GM12878 (cell line): ENCODE measurements at regions not wholly inside any gene's neighbourhood (a gene's known extent, or its start where the extent isn't known, plus 50 kb on each side); places are given as distances from the start of the nearest gene placed in this dataset.

Source experiments
- ATAC-seq: fragments of 200-7000 bp; cut with Tn5 transposase; 3 replicates; pipeline ENCODE4 v1.9.1; 2020; ENCODE audit warnings: mild to moderate bottlenecking, moderate library complexity
- BruUV-seq: library from RNA; stranded (reverse); fragments of 400-500 nt; replicated peaks from 2 replicates; lab custom pipeline; 2021; lab: Mats Ljungman, UMichigan
- CTCF ChIA-PET: fragments of 300-600 bp; sonication (Branson Sonifier 250); formaldehyde crosslinking; extraction: SDS; loops from one replicate; lab custom pipeline; 2021; ENCODE audit warnings: inconsistent platforms; lab: Yijun Ruan, JAX
- POLR2A ChIA-PET: fragments of 350-600 bp; formaldehyde crosslinking; extraction: SDS; loops from one replicate; lab custom pipeline; 2021; ENCODE audit warnings: inconsistent platforms; lab: Charles Lee
- RAD21 ChIA-PET: fragments of 300-600 bp; sonication (Branson Sonifier 250); formaldehyde crosslinking; loops from one replicate; lab custom pipeline; 2023; ENCODE audit warnings: antibody characterized with exemption; ENCODE audit not compliant: unreplicated experiment; lab: Charles Lee
- SMC1A ChIA-PET: fragments of 300-600 bp; sonication (Branson Sonifier 250); formaldehyde crosslinking; loops from one replicate; lab custom pipeline; 2023; ENCODE audit not compliant: unreplicated experiment, uncharacterized antibody; lab: Charles Lee
- DNase-seq: peaks from one replicate; pipeline ENCODE4 v3.0.0-alpha.2; 2011; ENCODE audit warnings: low read depth, low spot score
- FAIRE-seq: peaks from 3 replicates; lab custom pipeline; 2011; peaks lifted over from hg19 to GRCh38; lab: Jason Lieb, UNC
- H2AFZ ChIP-seq: 2 replicates; pipeline ENCODE4 v1.6.0; 2011; ENCODE audit warnings: low read depth, low read length, control low read depth; ENCODE audit not compliant: control insufficient read depth
- H3K27ac ChIP-seq: 2 replicates; pipeline ENCODE4 v1.5.1; 2011; ENCODE audit warnings: control low read depth; ENCODE audit not compliant: control insufficient read depth, insufficient read depth
- H3K27me3 ChIP-seq, 2 experiments: replicated peaks in 1 of 2; 2 replicates each; pipeline versions ENCODE4 v1.6.0 to v1.6.1; 2011; ENCODE audit warnings: low read length in 1 of 2; ENCODE audit not compliant: control insufficient read depth in 2 of 2, insufficient read depth in 2 of 2
- H3K36me3 ChIP-seq, 2 experiments: 2 replicates each; pipeline ENCODE4 v1.5.1; 2011; ENCODE audit warnings: low read length in 1 of 2; ENCODE audit not compliant: control insufficient read depth in 2 of 2, insufficient read depth in 2 of 2
- H3K4me1 ChIP-seq: 2 replicates; pipeline ENCODE4 v1.6.1; 2011; ENCODE audit warnings: mild to moderate bottlenecking, low read length, moderate library complexity, mixed read lengths; ENCODE audit not compliant: control insufficient read depth, insufficient read depth
- H3K4me2 ChIP-seq: 2 replicates; pipeline ENCODE4 v1.6.0; 2011; ENCODE audit warnings: control low read depth; ENCODE audit not compliant: control insufficient read depth, insufficient read depth
- H3K4me3 ChIP-seq: fragments of 200-600 bp; sonication (generic); 2 replicates; pipeline ENCODE4 v1.5.1; 2016
- H3K79me2 ChIP-seq: 2 replicates; pipeline ENCODE4 v1.6.0; 2011; ENCODE audit warnings: low read length; ENCODE audit not compliant: control insufficient read depth, insufficient read depth
- H3K9ac ChIP-seq: 2 replicates; pipeline ENCODE4 v1.8.0; 2011; ENCODE audit warnings: low read length, control low read depth, mixed read lengths; ENCODE audit not compliant: control insufficient read depth, insufficient read depth
- H3K9me3 ChIP-seq: replicated peaks from 3 replicates; pipeline ENCODE4 v1.5.1; 2011; ENCODE audit warnings: mild to moderate bottlenecking, low read length; ENCODE audit not compliant: control insufficient read depth, insufficient read depth
- H4K20me1 ChIP-seq: 2 replicates; pipeline ENCODE4 v1.6.0; 2011; ENCODE audit not compliant: control insufficient read depth, insufficient read depth
- CBX5 ChIP-seq: sonication (generic); IDR thresholded peaks from 2 replicates; pipeline ENCODE4 v1.6.1; 2016; ENCODE audit warnings: low read depth, moderate library complexity, mild to moderate bottlenecking, inconsistent platforms
- CHD4 ChIP-seq: fragments of 200-600 bp; sonication (generic); IDR thresholded peaks from 2 replicates; pipeline ENCODE4 v1.6.1; 2016; ENCODE audit warnings: mild to moderate bottlenecking
- CUX1 ChIP-seq: IDR thresholded peaks from 2 replicates; pipeline ENCODE4 v1.6.1; 2012; ENCODE audit warnings: improper control_type of control experiment, low read depth, low read length; ENCODE audit not compliant: insufficient replicate concordance
- EED ChIP-seq: sonication (generic); IDR thresholded peaks from 2 replicates; pipeline ENCODE4 v1.6.1; 2016; ENCODE audit warnings: antibody characterized with exemption, low read depth
- ESRRA ChIP-seq: IDR thresholded peaks from 2 replicates; pipeline ENCODE4 v1.6.1; 2012; ENCODE audit warnings: mild to moderate bottlenecking, low read length, improper control_type of control experiment
- GABPA ChIP-seq: IDR thresholded peaks from 2 replicates; pipeline ENCODE4 v1.6.1; 2014; ENCODE audit warnings: antibody characterized with exemption, low read depth, mild to moderate bottlenecking, inconsistent platforms
- HDAC2 ChIP-seq: fragments of 200-600 bp; sonication (generic); IDR thresholded peaks from 2 replicates; pipeline ENCODE4 v1.6.1; 2017
- MTA2 ChIP-seq: fragments of 450-650 bp; IDR thresholded peaks from 2 replicates; pipeline ENCODE4 v1.6.1; 2016; ENCODE audit warnings: low read depth, mild to moderate bottlenecking, moderate library complexity
- RAD51 ChIP-seq: fragments of 450-650 bp; IDR thresholded peaks from 2 replicates; pipeline ENCODE4 v1.6.1; 2016; ENCODE audit warnings: moderate library complexity, mild to moderate bottlenecking, inconsistent platforms
- STAT1 ChIP-seq: fragments of 450-650 bp; conservative IDR thresholded peaks from 2 replicates; pipeline ENCODE4 v1.6.1; 2014; ENCODE audit warnings: antibody characterized with exemption, mild to moderate bottlenecking
- STAT3 ChIP-seq: IDR thresholded peaks from 2 replicates; pipeline ENCODE4 v1.6.1; 2011; ENCODE audit warnings: low read depth, low read length, improper control_type of control experiment
- WRNIP1 ChIP-seq: IDR thresholded peaks from 2 replicates; pipeline ENCODE4 v1.6.1; 2011; ENCODE audit warnings: low read depth, low read length, improper control_type of control experiment, borderline replicate concordance
- WGBS: methylation state at CpG from one replicate; pipeline ENCODE4 v1.1.6; 2016; ENCODE audit warnings: low lambda C conversion rate; ENCODE audit not compliant: insufficient replicate concordance, insufficient coverage; ENCODE audit errors: missing lambda C conversion rate; 5-methylcytosine and 5-hydroxymethylcytosine counted together
- in situ Hi-C: fragments of 300-500 bp; cut with MboI; formaldehyde crosslinking; loops from 9 replicates; pipeline ENCODE4 v1.14.3; 2018; ENCODE audit warnings: mixed read lengths
- intact Hi-C: fragments of 100-400 bp; cut with micrococcal nuclease; formaldehyde crosslinking; loops from one replicate; pipeline ENCODE4 v1.14.2; 2022; ENCODE audit not compliant: unreplicated experiment
- TF ChIP-seq, protein P1 (sequence below): fragments of 450-650 bp; formaldehyde crosslinking; IDR thresholded peaks from 2 replicates; pipeline ENCODE4 v1.5.0; 2022; ENCODE audit warnings: mild to moderate bottlenecking, missing genetic modification characterization
- TF ChIP-seq, protein P2 (sequence below): IDR thresholded peaks from 2 replicates; pipeline ENCODE4 v1.6.1; 2012; ENCODE audit warnings: low read length, inconsistent platforms

GRCh38 chr13:29978211-29978610, 127.8 kb upstream of the UBL3 start (continued):
- TF ChIP-seq, protein P1, sequence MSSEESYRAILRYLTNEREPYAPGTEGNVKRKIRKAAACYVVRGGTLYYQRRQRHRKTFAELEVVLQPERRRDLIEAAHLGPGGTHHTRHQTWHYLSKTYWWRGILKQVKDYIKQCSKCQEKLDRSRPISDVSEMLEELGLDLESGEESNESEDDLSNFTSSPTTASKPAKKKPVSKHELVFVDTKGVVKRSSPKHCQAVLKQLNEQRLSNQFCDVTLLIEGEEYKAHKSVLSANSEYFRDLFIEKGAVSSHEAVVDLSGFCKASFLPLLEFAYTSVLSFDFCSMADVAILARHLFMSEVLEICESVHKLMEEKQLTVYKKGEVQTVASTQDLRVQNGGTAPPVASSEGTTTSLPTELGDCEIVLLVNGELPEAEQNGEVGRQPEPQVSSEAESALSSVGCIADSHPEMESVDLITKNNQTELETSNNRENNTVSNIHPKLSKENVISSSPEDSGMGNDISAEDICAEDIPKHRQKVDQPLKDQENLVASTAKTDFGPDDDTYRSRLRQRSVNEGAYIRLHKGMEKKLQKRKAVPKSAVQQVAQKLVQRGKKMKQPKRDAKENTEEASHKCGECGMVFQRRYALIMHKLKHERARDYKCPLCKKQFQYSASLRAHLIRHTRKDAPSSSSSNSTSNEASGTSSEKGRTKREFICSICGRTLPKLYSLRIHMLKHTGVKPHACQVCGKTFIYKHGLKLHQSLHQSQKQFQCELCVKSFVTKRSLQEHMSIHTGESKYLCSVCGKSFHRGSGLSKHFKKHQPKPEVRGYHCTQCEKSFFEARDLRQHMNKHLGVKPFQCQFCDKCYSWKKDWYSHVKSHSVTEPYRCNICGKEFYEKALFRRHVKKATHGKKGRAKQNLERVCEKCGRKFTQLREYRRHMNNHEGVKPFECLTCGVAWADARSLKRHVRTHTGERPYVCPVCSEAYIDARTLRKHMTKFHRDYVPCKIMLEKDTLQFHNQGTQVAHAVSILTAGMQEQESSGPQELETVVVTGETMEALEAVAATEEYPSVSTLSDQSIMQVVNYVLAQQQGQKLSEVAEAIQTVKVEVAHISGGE (CRISPR knock-in tag), result no peak
- TF ChIP-seq MTA2, result no peak

- ChIA-PET POLR2A (no interaction called here), SMC1A (interaction anchor here (1.4 kb wide), 1 partner anchor 135 kb away, joined by 3 read pairs; no protein-coding TSS in a partner anchor), CTCF (no interaction called here), RAD21 (no interaction called here)
- H3K27me3 ChIP-seq, result no peaks in the 10 kb centered on the region; a peak in 1 of 4 replicates
- H3K9me3 ChIP-seq, result no peaks in the 10 kb centered on the region
- no peaks in the 10 kb centered on the region for H3K36me3 ChIP-seq
- H2AFZ ChIP-seq, result no peak overlapping the region
- DNase-seq (no peak), FAIRE-seq (no peak), ATAC-seq (no peak)
- H3K4me2 ChIP-seq, result no peak overlapping the region
- no peaks in the 10 kb centered on the region for H3K79me2 ChIP-seq
- H3K4me3 ChIP-seq, result no peak overlapping the region
- in situ Hi-C loops, result no loop called here
- no peaks in the 10 kb centered on the region for H3K4me1 ChIP-seq
- no peak overlapping the region for H3K27ac ChIP-seq
- no peak overlapping the region for H3K9ac ChIP-seq
- BruUV-seq, result no TSS peak
- 22% methylated on average over 6 of the region's 6 CpGs for WGBS
- no peaks in the 10 kb centered on the region for H4K20me1 ChIP-seq
- intact Hi-C loops, result no loop called here
- TF ChIP-seq CBX5, result no peak
- TF ChIP-seq ESRRA, result no peak
- no peak for TF ChIP-seq WRNIP1
- TF ChIP-seq STAT3, result no peak
- TF ChIP-seq CHD4, result no peak
- no peak for TF ChIP-seq STAT1
- TF ChIP-seq, protein P2, sequence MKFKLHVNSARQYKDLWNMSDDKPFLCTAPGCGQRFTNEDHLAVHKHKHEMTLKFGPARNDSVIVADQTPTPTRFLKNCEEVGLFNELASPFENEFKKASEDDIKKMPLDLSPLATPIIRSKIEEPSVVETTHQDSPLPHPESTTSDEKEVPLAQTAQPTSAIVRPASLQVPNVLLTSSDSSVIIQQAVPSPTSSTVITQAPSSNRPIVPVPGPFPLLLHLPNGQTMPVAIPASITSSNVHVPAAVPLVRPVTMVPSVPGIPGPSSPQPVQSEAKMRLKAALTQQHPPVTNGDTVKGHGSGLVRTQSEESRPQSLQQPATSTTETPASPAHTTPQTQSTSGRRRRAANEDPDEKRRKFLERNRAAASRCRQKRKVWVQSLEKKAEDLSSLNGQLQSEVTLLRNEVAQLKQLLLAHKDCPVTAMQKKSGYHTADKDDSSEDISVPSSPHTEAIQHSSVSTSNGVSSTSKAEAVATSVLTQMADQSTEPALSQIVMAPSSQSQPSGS, result no peak
- TF ChIP-seq GABPA, result no peak
- no peak for TF ChIP-seq HDAC2
- TF ChIP-seq CUX1, result no peak
- TF ChIP-seq RAD51, result no peak
- no peak for TF ChIP-seq EED
- no peak for TF ChIP-seq MTA2
Measured at GRCh38 chr13:29977476-29978120, 127.2 kb upstream of the UBL3 start.
